ENCODE measurements at regions not wholly inside any gene's neighbourhood (a gene's known extent, or its start where the extent isn't known, plus 50 kb on each side); places are given as distances from the start of the nearest gene placed in this dataset.

DNA sequence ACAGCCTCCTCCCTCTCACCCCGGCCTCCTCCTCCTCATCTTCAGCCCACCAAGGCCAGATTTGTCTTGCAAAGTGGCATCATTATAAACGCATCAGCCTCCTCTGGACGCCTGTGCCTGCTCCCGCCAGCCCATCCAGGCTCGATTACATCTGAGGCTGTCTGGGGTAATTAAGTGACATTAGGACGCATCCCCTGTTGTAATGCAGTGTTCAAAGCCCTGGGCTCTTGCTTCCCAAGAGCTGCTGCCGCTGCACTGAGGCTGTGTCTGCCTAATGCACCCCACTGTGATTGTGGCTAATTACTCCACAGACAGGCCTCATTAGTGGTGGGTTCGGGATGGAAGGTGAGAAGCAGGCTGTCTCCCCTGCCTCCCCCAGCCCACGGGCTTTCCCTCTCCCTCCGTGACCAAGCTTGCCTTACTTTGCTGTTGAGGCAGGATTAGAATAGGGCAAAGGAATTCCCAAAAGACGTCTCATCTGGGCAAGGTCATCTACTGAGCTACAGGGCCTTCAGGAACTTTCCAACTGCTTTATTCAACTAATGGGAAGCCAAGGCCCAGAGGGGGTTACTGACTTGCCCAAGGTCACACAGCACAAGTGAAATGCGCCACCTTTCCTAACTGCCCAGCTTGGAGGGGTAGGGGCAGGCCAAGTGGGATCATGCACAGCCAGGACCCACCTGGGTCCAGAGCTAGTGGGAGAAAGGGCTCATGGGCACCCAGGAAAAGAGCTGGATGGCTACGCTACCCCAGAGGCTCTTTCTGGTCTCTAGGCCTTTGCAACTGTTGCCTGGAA lies 66.2 kb upstream of the PCBD1 start:
- H3K27ac ChIP-seq, result no peak overlapping the region
- H3K9me3 ChIP-seq (ENCODE audit: severe bottlenecking), result no peaks in the 10 kb centered on the region
- no peaks in the 10 kb centered on the region for H3K27me3 ChIP-seq (ENCODE audit: insufficient read depth, low read depth, severe bottlenecking)
- no peak overlapping the region for H3K4me3 ChIP-seq (ENCODE audit: low read depth, low read length)
- no peaks in the 10 kb centered on the region for H3K36me3 ChIP-seq
- TF ChIP-seq, protein P1, sequence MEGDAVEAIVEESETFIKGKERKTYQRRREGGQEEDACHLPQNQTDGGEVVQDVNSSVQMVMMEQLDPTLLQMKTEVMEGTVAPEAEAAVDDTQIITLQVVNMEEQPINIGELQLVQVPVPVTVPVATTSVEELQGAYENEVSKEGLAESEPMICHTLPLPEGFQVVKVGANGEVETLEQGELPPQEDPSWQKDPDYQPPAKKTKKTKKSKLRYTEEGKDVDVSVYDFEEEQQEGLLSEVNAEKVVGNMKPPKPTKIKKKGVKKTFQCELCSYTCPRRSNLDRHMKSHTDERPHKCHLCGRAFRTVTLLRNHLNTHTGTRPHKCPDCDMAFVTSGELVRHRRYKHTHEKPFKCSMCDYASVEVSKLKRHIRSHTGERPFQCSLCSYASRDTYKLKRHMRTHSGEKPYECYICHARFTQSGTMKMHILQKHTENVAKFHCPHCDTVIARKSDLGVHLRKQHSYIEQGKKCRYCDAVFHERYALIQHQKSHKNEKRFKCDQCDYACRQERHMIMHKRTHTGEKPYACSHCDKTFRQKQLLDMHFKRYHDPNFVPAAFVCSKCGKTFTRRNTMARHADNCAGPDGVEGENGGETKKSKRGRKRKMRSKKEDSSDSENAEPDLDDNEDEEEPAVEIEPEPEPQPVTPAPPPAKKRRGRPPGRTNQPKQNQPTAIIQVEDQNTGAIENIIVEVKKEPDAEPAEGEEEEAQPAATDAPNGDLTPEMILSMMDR (IDR thresholded peaks at IDR 0.05; ENCODE audit: low read depth, low read length), result no peak
- DNase-seq, result no peak

DNA sequence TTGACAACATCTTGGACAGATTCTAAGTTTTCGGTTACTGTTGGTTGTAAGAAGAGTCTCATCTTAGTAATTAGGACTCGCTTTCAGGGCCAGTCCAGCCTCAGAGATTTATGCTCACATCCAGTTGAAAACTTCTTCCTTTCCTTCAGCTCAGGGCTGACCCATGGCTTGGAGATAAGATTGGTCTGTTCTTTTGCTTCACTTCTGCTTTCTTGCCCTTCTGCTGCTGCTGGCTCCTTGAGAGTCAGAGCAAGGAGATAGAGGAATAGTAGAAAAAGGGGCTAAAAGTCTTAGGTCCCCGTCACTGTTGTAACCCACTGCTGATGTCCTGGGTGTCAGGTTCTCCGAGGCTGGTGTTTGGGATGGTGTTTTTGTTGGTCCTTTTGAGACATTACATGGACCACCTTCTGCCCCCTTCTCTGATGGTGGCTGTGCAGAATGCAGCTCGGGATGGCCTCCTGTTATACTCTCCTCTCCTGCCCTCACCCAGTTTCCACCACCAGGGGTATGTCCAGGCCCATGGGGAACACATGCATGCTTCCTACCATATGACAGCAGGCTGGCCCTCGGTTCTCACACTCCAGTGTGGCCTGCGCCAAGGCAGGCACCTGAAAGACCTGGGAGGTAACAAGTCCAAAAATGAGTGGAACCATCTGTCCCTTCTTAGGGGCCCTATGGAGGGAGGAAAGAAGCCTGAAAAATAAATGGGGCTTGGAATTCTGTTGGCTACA lies 67.8 kb upstream of the PCBD1 start:
- DNase-seq, result peak; percentile 70
- Histone ChIP-seq H3K36me3 (no peaks in the 10 kb centered on the region), H3K27ac (no peak overlapping the region), H3K27me3 (ENCODE audit: insufficient read depth, low read depth, severe bottlenecking) (no peaks in the 10 kb centered on the region), H3K4me3 (ENCODE audit: low read depth, low read length) (no peak overlapping the region), H3K9me3 (ENCODE audit: severe bottlenecking) (no peaks in the 10 kb centered on the region)
- TF ChIP-seq, protein P1 (IDR thresholded peaks at IDR 0.05; ENCODE audit: low read depth, low read length), result peak; percentile 72

DNA sequence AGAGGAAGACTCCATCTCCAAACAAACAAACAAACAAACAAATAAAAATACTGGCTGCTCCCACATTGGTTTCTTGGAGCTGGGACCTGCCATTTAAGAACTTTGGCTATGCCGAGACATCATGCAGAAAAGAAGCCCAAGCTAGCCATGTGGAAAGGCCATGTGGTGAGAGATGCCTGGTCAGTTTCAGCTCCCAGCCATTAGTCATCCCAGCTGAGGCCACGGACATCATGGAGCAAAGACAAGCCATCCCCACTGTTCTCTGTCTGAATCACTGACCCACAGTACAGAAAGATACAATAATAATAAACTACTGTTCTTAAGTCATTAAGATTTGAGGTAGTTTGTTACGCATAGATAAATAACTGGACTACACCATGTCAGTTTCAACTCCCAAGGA lies 70.0 kb upstream of the PCBD1 start:
- TF ChIP-seq, protein P1 (IDR thresholded peaks at IDR 0.05; ENCODE audit: low read depth, low read length), result no peak
- no peaks in the 10 kb centered on the region for H3K9me3 ChIP-seq (ENCODE audit: severe bottlenecking)
- no peak overlapping the region for H3K4me3 ChIP-seq (ENCODE audit: low read depth, low read length)
- H3K27me3 ChIP-seq (ENCODE audit: insufficient read depth, low read depth, severe bottlenecking), result no peaks in the 10 kb centered on the region
- DNase-seq, result no peak
- no peak overlapping the region for H3K27ac ChIP-seq
- H3K36me3 ChIP-seq, result no peaks in the 10 kb centered on the region

DNA sequence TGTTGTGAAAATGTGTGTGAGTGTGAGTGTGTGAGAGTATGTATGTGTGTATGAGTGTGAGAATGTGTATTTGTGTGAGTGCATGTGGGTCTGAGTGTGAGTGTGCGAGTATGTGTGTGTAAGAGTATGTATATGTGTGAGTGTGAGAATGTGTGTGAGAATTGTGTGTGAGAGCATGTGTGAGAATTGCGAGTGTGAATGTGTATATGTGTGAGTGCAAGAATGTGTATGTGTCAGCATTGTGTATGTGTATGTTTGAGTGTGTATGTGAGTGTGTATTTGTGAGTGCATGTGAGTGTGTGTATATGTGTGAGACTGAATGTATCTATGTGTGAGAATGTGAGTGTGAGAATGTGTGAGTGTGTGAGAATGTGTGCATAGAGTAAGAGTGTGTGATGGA lies 72.0 kb upstream of the PCBD1 start:
- no peak overlapping the region for H3K4me3 ChIP-seq (ENCODE audit: low read depth, low read length)
- no peaks in the 10 kb centered on the region for H3K36me3 ChIP-seq
- H3K9me3 ChIP-seq (ENCODE audit: severe bottlenecking), result no peaks in the 10 kb centered on the region
- TF ChIP-seq, protein P1 (IDR thresholded peaks at IDR 0.05; ENCODE audit: low read depth, low read length), result no peak
- H3K27me3 ChIP-seq (ENCODE audit: insufficient read depth, low read depth, severe bottlenecking), result no peaks in the 10 kb centered on the region
- DNase-seq, result no peak
- no peak overlapping the region for H3K27ac ChIP-seq

DNA sequence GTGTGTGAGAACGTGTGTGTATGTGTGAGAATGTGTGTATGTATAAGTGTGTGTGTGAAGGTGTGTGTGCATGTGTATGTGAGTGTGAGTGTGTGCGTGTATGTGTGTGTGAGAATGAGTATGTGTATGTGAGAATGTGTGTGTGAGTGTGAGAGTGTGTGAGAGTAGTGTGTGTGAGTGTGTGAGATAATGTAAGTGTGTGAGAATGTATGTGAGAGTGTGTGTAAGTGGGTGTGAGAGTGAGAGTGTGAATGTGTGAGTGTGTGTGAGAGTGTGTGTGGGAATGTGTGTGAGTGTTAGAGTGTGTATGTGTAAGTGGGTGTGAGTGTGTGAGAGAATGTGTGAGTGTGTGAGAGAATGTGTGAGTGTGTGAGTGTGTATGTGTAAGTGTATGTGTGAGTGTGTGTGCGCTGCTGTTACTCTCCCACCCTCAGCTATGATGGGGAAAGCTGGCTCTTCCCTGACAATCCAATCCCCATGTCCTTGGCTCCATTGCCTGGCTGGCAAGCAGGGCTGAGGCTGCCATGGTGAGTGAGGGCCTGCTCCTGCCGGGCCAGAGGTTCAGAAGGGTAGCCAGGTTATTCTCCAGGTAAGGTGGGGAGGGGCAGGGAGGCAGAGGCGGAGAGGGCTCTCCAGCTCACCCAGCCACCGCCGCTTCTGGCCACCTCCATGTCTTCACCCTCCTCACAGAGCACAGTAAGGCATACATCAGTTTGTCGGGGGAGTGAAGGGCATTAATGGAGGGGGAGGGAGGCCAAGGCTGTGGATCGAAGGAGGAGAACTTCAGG lies 72.6 kb upstream of the PCBD1 start:
- DNase-seq, result no peak
- H3K27me3 ChIP-seq (ENCODE audit: insufficient read depth, low read depth, severe bottlenecking), result no peaks in the 10 kb centered on the region
- H3K9me3 ChIP-seq (ENCODE audit: severe bottlenecking), result no peaks in the 10 kb centered on the region
- no peaks in the 10 kb centered on the region for H3K36me3 ChIP-seq
- H3K4me3 ChIP-seq (ENCODE audit: low read depth, low read length), result no peak overlapping the region
- no peak overlapping the region for H3K27ac ChIP-seq
- TF ChIP-seq, protein P1 (IDR thresholded peaks at IDR 0.05; ENCODE audit: low read depth, low read length), result no peak
